GM23338 (cell line): ENCODE measurements at regions not wholly inside any gene's neighbourhood (a gene's known extent, or its start where the extent isn't known, plus 50 kb on each side); places are given as distances from the start of the nearest gene placed in this dataset.
"Not testable (repeated sequence)": the region's sequence is repeated elsewhere in the genome, so short reads cannot be mapped to it uniquely, and the experiment has no call there.

Experiments
- ATAC-seq: fragments of 200-7000 bp; cut with Tn5 transposase; 3 replicates; pipeline ENCODE4 v1.9.1; 2020
- DNase-seq: peaks from one replicate; pipeline ENCODE4 v3.0.0-alpha.2; 2015; ENCODE audit warnings: low spot score
- H2AFZ ChIP-seq: fragments of 200-600 bp; sonication (generic); 2 replicates; pipeline ENCODE4 v1.8.0; 2016; ENCODE audit warnings: antibody characterized with exemption, mild to moderate bottlenecking, moderate library complexity
- H3F3A ChIP-seq: fragments of 200-600 bp; sonication (generic); replicated peaks from 2 replicates; pipeline ENCODE4 v1.8.0; 2017; ENCODE audit warnings: antibody characterized with exemption, mixed run types, low read depth
- H3K27ac ChIP-seq: fragments of 200-600 bp; sonication (generic); 2 replicates; pipeline ENCODE4 v1.6.1; 2016; ENCODE audit warnings: low read depth
- H3K27me3 ChIP-seq: fragments of 200-600 bp; sonication (generic); 2 replicates; pipeline ENCODE4 v1.8.0; 2016; ENCODE audit warnings: mild to moderate bottlenecking, mixed run types, moderate library complexity; ENCODE audit not compliant: insufficient read depth
- H3K36me3 ChIP-seq: fragments of 200-600 bp; sonication (generic); 2 replicates; pipeline ENCODE4 v1.8.0; 2016; ENCODE audit warnings: mild to moderate bottlenecking; ENCODE audit not compliant: insufficient read depth
- H3K4me1 ChIP-seq: fragments of 200-600 bp; sonication (generic); 2 replicates; pipeline ENCODE4 v1.8.0; 2016; ENCODE audit warnings: mild to moderate bottlenecking, moderate library complexity; ENCODE audit not compliant: insufficient read depth
- H3K4me2 ChIP-seq: fragments of 200-600 bp; sonication (generic); 2 replicates; pipeline ENCODE4 v1.7.1; 2017; ENCODE audit warnings: mixed run types
- H3K4me3 ChIP-seq: fragments of 200-600 bp; sonication (generic); 2 replicates; pipeline ENCODE4 v1.6.1; 2016; ENCODE audit warnings: mixed run types
- H3K79me2 ChIP-seq: fragments of 200-600 bp; sonication (generic); replicated peaks from 2 replicates; pipeline ENCODE4 v1.8.0; 2017; ENCODE audit warnings: mild to moderate bottlenecking; ENCODE audit not compliant: insufficient read depth
- H3K9me2 ChIP-seq: fragments of 200-600 bp; sonication (generic); 2 replicates; pipeline ENCODE4 v1.8.0; 2017; ENCODE audit not compliant: insufficient read depth
- H4K20me1 ChIP-seq: fragments of 200-600 bp; sonication (generic); replicated peaks from 2 replicates; pipeline ENCODE4 v1.8.0; 2017; ENCODE audit warnings: mild to moderate bottlenecking; ENCODE audit not compliant: insufficient read depth
- H3K27ac Mint-ChIP-seq: 2 replicates; pipeline ENCODE4 v1.8.0; 2020; ENCODE audit warnings: inconsistent platforms, mild to moderate bottlenecking, moderate library complexity, mixed read lengths
- H3K27me3 Mint-ChIP-seq: 3 replicates; pipeline ENCODE4 v1.8.0; 2022; ENCODE audit warnings: low read depth, mild to moderate bottlenecking, moderate library complexity, mixed read lengths, inconsistent platforms; ENCODE audit not compliant: insufficient read depth, poor library complexity
- H3K36me3 Mint-ChIP-seq: 3 replicates; pipeline ENCODE4 v1.8.0; 2021; ENCODE audit warnings: low read depth, mild to moderate bottlenecking, inconsistent platforms, moderate library complexity, mixed read lengths
- H3K4me1 Mint-ChIP-seq: 3 replicates; pipeline ENCODE4 v1.8.0; 2020; ENCODE audit warnings: mild to moderate bottlenecking, inconsistent platforms, mixed read lengths
- H3K4me3 Mint-ChIP-seq: 3 replicates; pipeline ENCODE4 v1.8.0; 2021; ENCODE audit warnings: moderate library complexity, mild to moderate bottlenecking, inconsistent platforms, mixed read lengths
- H3K9me3 Mint-ChIP-seq: 3 replicates; pipeline ENCODE4 v1.8.0; 2020; ENCODE audit warnings: moderate library complexity, mild to moderate bottlenecking, inconsistent platforms, mixed read lengths
- JUNB ChIP-seq: IDR thresholded peaks from one replicate; pipeline ENCODE4 v1.6.1; 2016; ENCODE audit warnings: antibody characterized with exemption; ENCODE audit not compliant: unreplicated experiment
- STAT1 ChIP-seq: IDR thresholded peaks from one replicate; pipeline ENCODE4 v1.6.1; 2016; ENCODE audit warnings: antibody characterized with exemption; ENCODE audit not compliant: unreplicated experiment
- ZNF331 ChIP-seq: fragments of 250-450 bp; sonication (Bioruptor Pico); IDR thresholded peaks from 2 replicates; pipeline ENCODE4 v1.5.0; 2020; ENCODE audit warnings: low read depth, mild to moderate bottlenecking, moderate library complexity
- TF ChIP-seq, protein P1 (sequence below), 2 experiments: fragments of 200-600 bp in 1 of 2; sonication (generic) in 1 of 2; conservative IDR thresholded peaks; 2 replicates each; pipeline versions ENCODE4 v1.5.1 to v1.6.1; 2016 to 2017; ENCODE audit warnings: antibody characterized with exemption in 2 of 2, low read depth in 2 of 2, mild to moderate bottlenecking in 2 of 2, moderate library complexity in 1 of 2
- TF ChIP-seq, protein P2 (sequence below): IDR thresholded peaks from 2 replicates; pipeline ENCODE4 v1.6.1; 2016; ENCODE audit warnings: antibody characterized with exemption
- TF ChIP-seq, protein P3 (sequence below): IDR thresholded peaks from one replicate; pipeline ENCODE4 v1.6.1; 2018; ENCODE audit warnings: antibody characterized with exemption; ENCODE audit not compliant: unreplicated experiment

DNA sequence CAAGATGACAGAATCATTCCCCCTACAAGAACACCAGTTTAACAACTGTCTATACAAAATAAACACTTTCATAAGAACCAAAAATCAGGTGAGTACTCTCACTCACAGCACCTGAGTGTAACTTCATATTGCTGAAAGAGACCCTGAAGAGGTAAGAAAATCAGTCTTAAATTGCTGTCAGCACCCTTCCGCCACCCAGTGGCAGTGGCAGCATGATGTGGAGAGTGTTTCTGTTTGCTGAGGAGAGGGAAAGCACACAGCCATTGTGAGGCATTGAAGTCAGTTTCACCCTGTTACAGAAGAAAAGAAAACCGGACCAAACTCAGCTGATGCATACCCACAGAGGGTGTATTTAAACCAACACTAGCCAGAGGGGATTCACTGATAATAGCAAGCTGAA, 1240.8 kb upstream of the CRIM1 start:
- Mint-ChIP-seq H3K27ac (no peak overlapping the region), H3K27me3 (no peaks in the 10 kb centered on the region), H3K9me3 (peaks cover 24% of the 10 kb centered on the region), H3K36me3 (peaks cover 18% of the 10 kb centered on the region), H3K4me3 (no peak overlapping the region), H3K4me1 (no peaks in the 10 kb centered on the region)
- no peak overlapping the region for H3K27ac ChIP-seq
- H2AFZ ChIP-seq: peak overlapping the region; percentile 6; the same call in 1 of the 2 replicates
- no peaks in the 10 kb centered on the region for H4K20me1 ChIP-seq
- H3K4me3 ChIP-seq: no peak overlapping the region
- no peaks in the 10 kb centered on the region for H3K36me3 ChIP-seq
- TF ChIP-seq, protein P1, sequence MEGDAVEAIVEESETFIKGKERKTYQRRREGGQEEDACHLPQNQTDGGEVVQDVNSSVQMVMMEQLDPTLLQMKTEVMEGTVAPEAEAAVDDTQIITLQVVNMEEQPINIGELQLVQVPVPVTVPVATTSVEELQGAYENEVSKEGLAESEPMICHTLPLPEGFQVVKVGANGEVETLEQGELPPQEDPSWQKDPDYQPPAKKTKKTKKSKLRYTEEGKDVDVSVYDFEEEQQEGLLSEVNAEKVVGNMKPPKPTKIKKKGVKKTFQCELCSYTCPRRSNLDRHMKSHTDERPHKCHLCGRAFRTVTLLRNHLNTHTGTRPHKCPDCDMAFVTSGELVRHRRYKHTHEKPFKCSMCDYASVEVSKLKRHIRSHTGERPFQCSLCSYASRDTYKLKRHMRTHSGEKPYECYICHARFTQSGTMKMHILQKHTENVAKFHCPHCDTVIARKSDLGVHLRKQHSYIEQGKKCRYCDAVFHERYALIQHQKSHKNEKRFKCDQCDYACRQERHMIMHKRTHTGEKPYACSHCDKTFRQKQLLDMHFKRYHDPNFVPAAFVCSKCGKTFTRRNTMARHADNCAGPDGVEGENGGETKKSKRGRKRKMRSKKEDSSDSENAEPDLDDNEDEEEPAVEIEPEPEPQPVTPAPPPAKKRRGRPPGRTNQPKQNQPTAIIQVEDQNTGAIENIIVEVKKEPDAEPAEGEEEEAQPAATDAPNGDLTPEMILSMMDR (conservative IDR thresholded peaks at IDR 0.05; ENCODE audit: low read depth in 2 of 2): peak; percentile 68 to 84
- no peak for TF ChIP-seq STAT1
- TF ChIP-seq JUNB: no peak
- no peak for TF ChIP-seq ZNF331 (CRISPR knock-in tag)
- TF ChIP-seq, protein P2, sequence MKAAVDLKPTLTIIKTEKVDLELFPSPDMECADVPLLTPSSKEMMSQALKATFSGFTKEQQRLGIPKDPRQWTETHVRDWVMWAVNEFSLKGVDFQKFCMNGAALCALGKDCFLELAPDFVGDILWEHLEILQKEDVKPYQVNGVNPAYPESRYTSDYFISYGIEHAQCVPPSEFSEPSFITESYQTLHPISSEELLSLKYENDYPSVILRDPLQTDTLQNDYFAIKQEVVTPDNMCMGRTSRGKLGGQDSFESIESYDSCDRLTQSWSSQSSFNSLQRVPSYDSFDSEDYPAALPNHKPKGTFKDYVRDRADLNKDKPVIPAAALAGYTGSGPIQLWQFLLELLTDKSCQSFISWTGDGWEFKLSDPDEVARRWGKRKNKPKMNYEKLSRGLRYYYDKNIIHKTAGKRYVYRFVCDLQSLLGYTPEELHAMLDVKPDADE: no peak
- no peaks in the 10 kb centered on the region for H3K4me1 ChIP-seq
- no peaks in the 10 kb centered on the region for H3K27me3 ChIP-seq
- ATAC-seq (peak; percentile 92), DNase-seq (peak; percentile 58)
- no peaks in the 10 kb centered on the region for H3K9me2 ChIP-seq
- H3K4me2 ChIP-seq: no peak overlapping the region
- no peaks in the 10 kb centered on the region for H3K79me2 ChIP-seq
- H3F3A ChIP-seq: no peaks in the 10 kb centered on the region

DNA sequence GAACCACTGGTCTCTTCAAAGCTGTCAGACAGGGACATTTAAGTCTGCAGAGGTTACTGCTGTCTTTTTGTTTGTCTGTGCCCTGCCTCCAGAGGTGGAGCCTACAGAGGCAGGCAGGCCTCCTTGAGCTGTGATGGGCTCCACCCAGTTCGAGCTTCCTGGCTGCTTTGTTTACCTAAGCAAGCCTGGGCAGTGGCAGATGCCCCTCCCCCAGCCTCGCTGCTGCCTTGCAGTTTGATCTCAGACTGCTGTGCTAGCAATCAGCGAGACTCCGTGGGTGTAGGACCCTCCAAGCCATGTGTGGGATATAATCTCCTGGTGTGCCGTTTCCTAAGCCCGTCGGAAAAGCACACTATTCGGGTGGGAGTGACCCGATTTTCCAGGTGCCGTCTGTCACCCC, 1243.2 kb upstream of the CRIM1 start:
- not testable (repeated sequence) for H3K4me2 ChIP-seq, H3K27ac Mint-ChIP-seq, H3K4me3 ChIP-seq, DNase-seq, H3K79me2 ChIP-seq, H3K4me1 ChIP-seq, H4K20me1 ChIP-seq, H3K36me3 ChIP-seq, H3K27me3 Mint-ChIP-seq, H3K27me3 ChIP-seq, H3K4me3 Mint-ChIP-seq, H3K27ac ChIP-seq, ATAC-seq, H2AFZ ChIP-seq, H3K9me2 ChIP-seq, H3K4me1 Mint-ChIP-seq, H3F3A ChIP-seq
- Mint-ChIP-seq H3K9me3 (peaks cover 25% of the 10 kb centered on the region), H3K36me3 (peaks cover 18% of the 10 kb centered on the region)

DNA sequence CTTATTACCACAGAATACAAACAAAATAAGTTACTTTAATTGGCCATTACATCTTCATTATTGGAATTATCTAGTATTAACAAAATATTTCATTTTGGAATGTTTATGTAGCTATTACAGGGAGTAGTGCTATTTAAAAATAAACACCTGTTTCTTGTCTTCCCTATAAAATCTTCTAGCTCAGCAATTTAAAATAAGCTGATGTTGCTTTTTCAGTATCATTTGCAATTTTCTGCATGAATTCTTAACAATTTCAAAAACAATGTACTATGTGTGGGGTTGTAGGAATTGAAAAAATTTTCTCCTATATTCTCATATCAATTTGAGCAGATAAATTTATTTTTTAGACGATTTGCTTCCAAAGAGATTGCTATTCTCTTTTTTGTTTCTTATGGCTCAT, 1251.3 kb upstream of the CRIM1 start:
- TF ChIP-seq, protein P3, sequence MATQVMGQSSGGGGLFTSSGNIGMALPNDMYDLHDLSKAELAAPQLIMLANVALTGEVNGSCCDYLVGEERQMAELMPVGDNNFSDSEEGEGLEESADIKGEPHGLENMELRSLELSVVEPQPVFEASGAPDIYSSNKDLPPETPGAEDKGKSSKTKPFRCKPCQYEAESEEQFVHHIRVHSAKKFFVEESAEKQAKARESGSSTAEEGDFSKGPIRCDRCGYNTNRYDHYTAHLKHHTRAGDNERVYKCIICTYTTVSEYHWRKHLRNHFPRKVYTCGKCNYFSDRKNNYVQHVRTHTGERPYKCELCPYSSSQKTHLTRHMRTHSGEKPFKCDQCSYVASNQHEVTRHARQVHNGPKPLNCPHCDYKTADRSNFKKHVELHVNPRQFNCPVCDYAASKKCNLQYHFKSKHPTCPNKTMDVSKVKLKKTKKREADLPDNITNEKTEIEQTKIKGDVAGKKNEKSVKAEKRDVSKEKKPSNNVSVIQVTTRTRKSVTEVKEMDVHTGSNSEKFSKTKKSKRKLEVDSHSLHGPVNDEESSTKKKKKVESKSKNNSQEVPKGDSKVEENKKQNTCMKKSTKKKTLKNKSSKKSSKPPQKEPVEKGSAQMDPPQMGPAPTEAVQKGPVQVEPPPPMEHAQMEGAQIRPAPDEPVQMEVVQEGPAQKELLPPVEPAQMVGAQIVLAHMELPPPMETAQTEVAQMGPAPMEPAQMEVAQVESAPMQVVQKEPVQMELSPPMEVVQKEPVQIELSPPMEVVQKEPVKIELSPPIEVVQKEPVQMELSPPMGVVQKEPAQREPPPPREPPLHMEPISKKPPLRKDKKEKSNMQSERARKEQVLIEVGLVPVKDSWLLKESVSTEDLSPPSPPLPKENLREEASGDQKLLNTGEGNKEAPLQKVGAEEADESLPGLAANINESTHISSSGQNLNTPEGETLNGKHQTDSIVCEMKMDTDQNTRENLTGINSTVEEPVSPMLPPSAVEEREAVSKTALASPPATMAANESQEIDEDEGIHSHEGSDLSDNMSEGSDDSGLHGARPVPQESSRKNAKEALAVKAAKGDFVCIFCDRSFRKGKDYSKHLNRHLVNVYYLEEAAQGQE: no peak
- Histone ChIP-seq H3F3A (no peaks in the 10 kb centered on the region), H3K9me2 (no peaks in the 10 kb centered on the region), H4K20me1 (no peaks in the 10 kb centered on the region), H3K27ac (no peak overlapping the region), H3K27me3 (no peaks in the 10 kb centered on the region), H3K36me3 (no peaks in the 10 kb centered on the region), H2AFZ (no peak overlapping the region), H3K4me1 (no peaks in the 10 kb centered on the region), H3K4me3 (no peak overlapping the region), H3K4me2 (no peak overlapping the region), H3K79me2 (no peaks in the 10 kb centered on the region)
- ATAC-seq (no peak), DNase-seq (no peak)
- 0 out of 3 replicates have a peak, but pooled peaks cover 2% of the 10 kb centered on the region for H3K9me3 Mint-ChIP-seq
- H3K4me3 Mint-ChIP-seq: no peak overlapping the region
- no peaks in the 10 kb centered on the region for H3K27me3 Mint-ChIP-seq
- no peaks in the 10 kb centered on the region; the same call in 2 of the 3 replicates for H3K4me1 Mint-ChIP-seq
- no peaks in the 10 kb centered on the region for H3K36me3 Mint-ChIP-seq
- no peak overlapping the region for H3K27ac Mint-ChIP-seq
